Karpas-422 (cell line): ENCODE measurements at regions not wholly inside any gene's neighbourhood (a gene's known extent, or its start where the extent isn't known, plus 50 kb on each side); places are given as distances from the start of the nearest gene placed in this dataset.
"Not testable (repeated sequence)": the region's sequence is repeated elsewhere in the genome, so short reads cannot be mapped to it uniquely, and the experiment has no call there.

ENCODE experiments used
- DNase-seq: peaks from one replicate; pipeline ENCODE4 v3.0.0-alpha.2; 2015
- H2AFZ ChIP-seq: fragments of 200-600 bp; sonication (generic); 2 replicates; pipeline ENCODE4 v1.6.1; 2014; ENCODE audit warnings: antibody characterized with exemption, low read length, mixed read lengths
- H3K27ac ChIP-seq: fragments of 200-600 bp; sonication (generic); 2 replicates; pipeline ENCODE4 v1.5.1; 2014; ENCODE audit warnings: mild to moderate bottlenecking, low read length, moderate library complexity
- H3K27me3 ChIP-seq: fragments of 200-600 bp; sonication (generic); 2 replicates; pipeline ENCODE4 v1.6.1; 2014; ENCODE audit warnings: low read length, mixed read lengths
- H3K36me3 ChIP-seq: fragments of 200-600 bp; sonication (generic); 2 replicates; pipeline ENCODE4 v1.6.1; 2014; ENCODE audit warnings: low read length, mixed read lengths; ENCODE audit not compliant: insufficient read depth
- H3K4me1 ChIP-seq: fragments of 200-600 bp; sonication (generic); 2 replicates; pipeline ENCODE4 v1.6.1; 2014; ENCODE audit warnings: mild to moderate bottlenecking, low read length, mixed read lengths
- H3K4me2 ChIP-seq: fragments of 200-600 bp; sonication (generic); 2 replicates; pipeline ENCODE4 v1.6.1; 2014; ENCODE audit warnings: low read length, low read depth, mild to moderate bottlenecking; ENCODE audit not compliant: poor library complexity, severe bottlenecking
- H3K4me3 ChIP-seq: fragments of 200-600 bp; sonication (generic); 2 replicates; pipeline ENCODE4 v1.5.1; 2014; ENCODE audit warnings: mild to moderate bottlenecking, antibody characterized with exemption, low read length, mixed read lengths
- H3K79me2 ChIP-seq: fragments of 200-600 bp; sonication (generic); 2 replicates; pipeline ENCODE4 v1.6.1; 2014; ENCODE audit warnings: mild to moderate bottlenecking, low read length, mixed read lengths
- H3K9ac ChIP-seq: fragments of 200-600 bp; sonication (generic); 2 replicates; pipeline ENCODE4 v1.6.0; 2014; ENCODE audit warnings: low read length
- H3K9me2 ChIP-seq: fragments of 200-600 bp; sonication (generic), shearing (Covaris generic); replicated peaks from 2 replicates; pipeline ENCODE4 v1.6.0; 2014; ENCODE audit warnings: mild to moderate bottlenecking, low read length, moderate library complexity; ENCODE audit not compliant: insufficient read depth
- H3K9me3 ChIP-seq: fragments of 300-700, 200-600 bp; sonication (generic); 2 replicates; pipeline ENCODE4 v1.6.1; 2014; ENCODE audit warnings: low read length, mixed read lengths
- H4K20me1 ChIP-seq: fragments of 200-600 bp; sonication (generic); 2 replicates; pipeline ENCODE4 v1.6.1; 2014; ENCODE audit warnings: mild to moderate bottlenecking, antibody characterized with exemption, low read length, low read depth; ENCODE audit not compliant: insufficient read depth

GRCh38 chr5:98527846-98528245, 245.6 kb upstream of the RGMB start:
- no peak for DNase-seq
- Histone ChIP-seq H4K20me1 (no peaks in the 10 kb centered on the region), H3K36me3 (no peaks in the 10 kb centered on the region)

DNA sequence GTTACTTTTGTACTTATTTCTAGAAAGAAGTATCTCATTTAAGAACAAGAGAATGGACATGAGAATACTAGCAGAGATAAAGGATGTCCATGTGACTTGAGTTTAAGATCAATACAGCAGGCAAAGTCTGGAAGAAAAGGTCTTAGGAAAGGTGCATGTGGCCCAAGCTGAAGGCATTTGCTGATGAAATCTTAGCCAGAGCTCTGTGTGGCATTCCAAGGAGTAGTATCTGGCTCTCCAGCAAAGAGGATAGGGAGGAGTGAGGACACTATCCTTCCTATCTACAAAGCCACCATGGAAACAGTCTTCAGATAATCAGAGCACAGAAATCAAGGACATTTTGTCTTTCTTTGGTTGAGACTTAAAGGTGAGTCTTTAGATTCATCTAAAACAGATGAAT, 244.1 kb upstream of the RGMB start:
- no peaks in the 10 kb centered on the region for H3K27me3 ChIP-seq
- H3K27ac ChIP-seq = no peak overlapping the region
- H4K20me1 ChIP-seq = no peaks in the 10 kb centered on the region
- DNase-seq = no peak
- no peak overlapping the region for H3K4me2 ChIP-seq
- H2AFZ ChIP-seq = no peak overlapping the region
- H3K4me1 ChIP-seq = no peaks in the 10 kb centered on the region
- no peaks in the 10 kb centered on the region for H3K36me3 ChIP-seq
- no peaks in the 10 kb centered on the region for H3K9me3 ChIP-seq
- no peak overlapping the region for H3K4me3 ChIP-seq
- H3K9me2 ChIP-seq = no peaks in the 10 kb centered on the region
- no peak overlapping the region for H3K9ac ChIP-seq
- no peaks in the 10 kb centered on the region for H3K79me2 ChIP-seq

More at GRCh38 chr5:98527846-98528245, 245.6 kb upstream of the RGMB start:
- Histone ChIP-seq H3K9me2 (no peaks in the 10 kb centered on the region), H3K27ac (no peak overlapping the region), H3K9me3 (no peaks in the 10 kb centered on the region), H3K27me3 (no peaks in the 10 kb centered on the region), H3K4me2 (no peak overlapping the region), H3K4me3 (no peak overlapping the region), H2AFZ (no peak overlapping the region), H3K79me2 (no peaks in the 10 kb centered on the region), H3K4me1 (no peaks in the 10 kb centered on the region), H3K9ac (no peak overlapping the region)

DNA sequence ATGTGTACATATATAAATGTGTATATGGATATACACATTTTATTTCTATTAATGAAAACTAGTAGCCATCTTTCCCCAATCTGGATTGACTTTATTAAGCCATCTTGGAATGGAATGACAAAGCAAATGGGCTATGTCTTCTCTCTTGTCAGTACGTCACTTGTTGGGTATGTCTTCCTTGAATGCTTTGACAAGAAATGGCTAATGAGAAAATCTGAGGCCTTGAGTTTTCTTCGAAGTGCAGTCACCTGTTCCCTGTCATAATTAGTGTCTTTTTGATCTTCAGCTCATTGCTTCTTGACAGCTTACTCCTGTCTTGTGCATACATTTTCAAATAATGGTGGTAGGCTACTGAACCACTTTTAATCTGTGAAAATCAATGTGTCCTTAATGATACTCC, 243.2 kb upstream of the RGMB start:
- H3K4me2 ChIP-seq = no peak overlapping the region
- no peak overlapping the region for H2AFZ ChIP-seq
- no peaks in the 10 kb centered on the region for H3K4me1 ChIP-seq
- H3K9ac ChIP-seq = no peak overlapping the region
- H3K36me3 ChIP-seq = no peaks in the 10 kb centered on the region
- H3K9me3 ChIP-seq = no peaks in the 10 kb centered on the region
- H3K27me3 ChIP-seq = 0 out of 2 replicates have a peak, but pooled peaks cover 1% of the 10 kb centered on the region
- no peaks in the 10 kb centered on the region for H4K20me1 ChIP-seq
- H3K9me2 ChIP-seq = no peaks in the 10 kb centered on the region
- no peak overlapping the region for H3K27ac ChIP-seq
- DNase-seq = no peak
- no peak overlapping the region for H3K4me3 ChIP-seq
- H3K79me2 ChIP-seq = no peaks in the 10 kb centered on the region

DNA sequence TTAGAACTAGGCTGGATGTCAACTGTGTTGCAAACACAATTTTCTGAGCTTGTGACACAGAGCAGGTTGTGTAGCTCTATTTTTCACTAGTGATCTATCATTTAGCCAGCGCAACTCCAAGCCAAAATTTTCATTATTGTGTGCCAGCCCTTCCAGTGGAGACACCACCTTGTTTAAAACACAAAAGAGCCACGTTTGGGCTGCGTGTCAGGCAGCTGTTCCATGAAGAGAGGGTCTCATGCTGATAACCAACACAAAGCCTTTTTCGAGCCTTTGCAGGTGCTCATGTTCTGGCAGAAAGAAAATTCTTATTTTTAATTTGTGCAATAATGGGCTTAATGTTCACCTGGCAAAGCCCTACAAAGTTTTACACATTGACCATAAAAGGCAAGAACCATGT, 237.6 kb upstream of the RGMB start:
- DNase-seq = no peak
- no peak overlapping the region for H2AFZ ChIP-seq
- H3K27me3 ChIP-seq = 0 out of 2 replicates have a peak, but pooled peaks cover 3% of the 10 kb centered on the region
- no peak overlapping the region for H3K27ac ChIP-seq
- no peak overlapping the region for H3K4me3 ChIP-seq
- no peaks in the 10 kb centered on the region for H3K36me3 ChIP-seq
- H3K9me3 ChIP-seq = no peaks in the 10 kb centered on the region
- no peaks in the 10 kb centered on the region for H3K4me1 ChIP-seq
- no peak overlapping the region for H3K4me2 ChIP-seq
- no peak overlapping the region for H3K9ac ChIP-seq
- H3K9me2 ChIP-seq = no peaks in the 10 kb centered on the region
- H4K20me1 ChIP-seq = no peaks in the 10 kb centered on the region
- no peaks in the 10 kb centered on the region for H3K79me2 ChIP-seq

DNA sequence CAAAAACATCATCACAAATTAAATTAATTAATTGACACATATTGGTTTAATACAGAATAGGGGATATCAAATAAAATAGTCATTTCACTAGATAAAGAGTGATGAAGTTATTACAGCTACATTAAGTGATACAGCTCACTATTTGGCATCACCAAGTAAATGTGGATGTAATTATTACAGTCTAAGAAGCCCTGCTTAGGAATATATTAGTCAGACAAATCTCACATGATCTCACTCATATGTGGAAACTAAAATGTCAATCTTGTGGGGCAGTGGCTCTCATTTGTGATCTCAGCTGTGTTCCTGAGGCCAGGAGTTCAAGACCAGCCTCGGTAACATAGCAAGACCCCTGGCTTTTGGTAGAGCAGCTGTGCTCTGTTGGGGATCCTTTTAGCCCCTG, 233.4 kb upstream of the RGMB start:
- no peak overlapping the region for H3K27ac ChIP-seq
- no peak overlapping the region for H3K4me3 ChIP-seq
- no peak overlapping the region for H3K4me2 ChIP-seq
- no peak for DNase-seq
- H3K9ac ChIP-seq = no peak overlapping the region
- H2AFZ ChIP-seq = no peak overlapping the region
- H3K27me3 ChIP-seq = 0 out of 2 replicates have a peak, but pooled peaks cover 3% of the 10 kb centered on the region
- no peaks in the 10 kb centered on the region for H3K4me1 ChIP-seq
- no peaks in the 10 kb centered on the region for H3K9me2 ChIP-seq
- H4K20me1 ChIP-seq = no peaks in the 10 kb centered on the region
- H3K79me2 ChIP-seq = no peaks in the 10 kb centered on the region
- no peaks in the 10 kb centered on the region for H3K36me3 ChIP-seq
- H3K9me3 ChIP-seq = no peaks in the 10 kb centered on the region

DNA sequence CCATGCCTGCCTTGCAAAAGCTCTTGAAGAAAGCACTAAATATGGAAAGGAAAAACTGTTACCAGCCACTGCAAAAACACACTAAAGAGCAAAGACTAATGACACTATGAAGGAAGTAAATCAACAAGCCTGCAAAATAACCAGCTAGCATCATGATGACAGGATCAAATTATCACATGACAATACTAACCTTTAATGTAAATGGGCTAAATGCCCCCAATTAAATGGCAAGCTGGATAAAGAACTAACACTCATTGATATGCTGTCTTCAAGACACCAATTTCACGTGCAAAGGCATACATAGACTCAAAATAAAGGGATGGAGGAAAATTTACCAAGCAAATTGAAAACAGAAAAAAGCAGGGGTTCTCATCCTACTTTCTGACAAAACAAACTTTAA, 231.8 kb upstream of the RGMB start:
- Histone ChIP-seq H3K9me2 (no peaks in the 10 kb centered on the region), H3K27ac (no peak overlapping the region), H3K9me3 (no peaks in the 10 kb centered on the region), H3K9ac (no peak overlapping the region), H3K4me2 (no peak overlapping the region), H4K20me1 (no peaks in the 10 kb centered on the region), H3K79me2 (no peaks in the 10 kb centered on the region), H2AFZ (no peak overlapping the region), H3K36me3 (no peaks in the 10 kb centered on the region), H3K4me3 (no peak overlapping the region), H3K4me1 (no peaks in the 10 kb centered on the region), H3K27me3 (no peaks in the 10 kb centered on the region)
- DNase-seq = no peak

DNA sequence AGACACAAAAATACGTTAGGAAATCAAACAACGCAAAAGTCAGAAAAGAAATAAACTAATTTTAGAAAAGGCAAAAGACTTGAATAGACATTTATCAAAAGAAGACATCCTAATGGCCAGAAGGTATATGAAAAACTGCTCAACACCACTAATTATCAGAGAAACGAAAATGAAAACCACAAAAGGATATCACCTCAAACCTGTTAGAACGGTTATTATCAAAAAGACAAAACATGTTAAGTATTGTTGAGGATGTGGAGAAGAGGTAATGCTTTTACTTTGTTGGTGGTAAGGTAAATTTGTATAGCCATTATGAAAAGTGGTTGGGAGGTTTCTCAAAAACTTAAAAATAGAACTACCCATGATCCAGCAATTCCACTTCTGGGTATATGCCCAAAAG, 230.0 kb upstream of the RGMB start:
- Histone ChIP-seq H3K9me2 (no peaks in the 10 kb centered on the region), H3K9ac (no peak overlapping the region), H3K36me3 (no peaks in the 10 kb centered on the region), H3K4me2 (no peak overlapping the region), H4K20me1 (no peaks in the 10 kb centered on the region), H2AFZ (no peak overlapping the region), H3K9me3 (no peaks in the 10 kb centered on the region), H3K4me3 (no peak overlapping the region), H3K27me3 (no peaks in the 10 kb centered on the region), H3K4me1 (no peaks in the 10 kb centered on the region), H3K79me2 (no peaks in the 10 kb centered on the region), H3K27ac (no peak overlapping the region)
- DNase-seq = no peak

DNA sequence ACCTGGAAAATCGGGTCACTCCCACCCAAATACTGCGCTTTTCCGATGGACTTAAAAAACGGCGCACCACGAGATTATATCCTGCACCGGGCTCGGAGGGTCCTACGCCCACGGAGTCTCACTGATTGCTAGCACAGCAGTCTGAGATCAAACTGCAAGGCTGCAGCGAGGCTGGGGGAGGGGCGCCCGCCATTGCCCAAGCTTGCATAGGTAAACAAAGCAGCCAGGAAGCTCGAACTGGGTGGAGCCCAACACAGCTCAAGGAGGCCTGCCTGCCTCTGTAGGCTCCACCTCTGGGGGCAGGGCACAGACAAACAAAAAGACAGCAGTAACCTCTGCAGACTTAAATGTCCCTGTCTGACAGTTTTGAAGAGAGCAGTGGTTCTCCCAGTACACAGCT, 226.5 kb upstream of the RGMB start:
- not testable (repeated sequence) for H3K27ac ChIP-seq, H3K79me2 ChIP-seq, H3K9me3 ChIP-seq, H3K9me2 ChIP-seq, H3K9ac ChIP-seq, H3K4me1 ChIP-seq, DNase-seq, H3K36me3 ChIP-seq, H3K4me3 ChIP-seq, H2AFZ ChIP-seq, H3K27me3 ChIP-seq, H4K20me1 ChIP-seq, H3K4me2 ChIP-seq

GRCh38 chr5:98556712-98557111, 216.8 kb upstream of the RGMB start:
- Histone ChIP-seq H4K20me1 (no peaks in the 10 kb centered on the region), H3K27me3 (no peaks in the 10 kb centered on the region)

More at GRCh38 chr5:98556712-98557111, 216.8 kb upstream of the RGMB start:
- Histone ChIP-seq H3K79me2 (no peaks in the 10 kb centered on the region), H3K4me2 (no peak overlapping the region), H3K9me2 (no peaks in the 10 kb centered on the region), H2AFZ (no peak overlapping the region), H3K4me1 (no peaks in the 10 kb centered on the region), H3K36me3 (no peaks in the 10 kb centered on the region), H3K4me3 (no peak overlapping the region), H3K27ac (no peak overlapping the region), H3K9ac (no peak overlapping the region), H3K9me3 (no peaks in the 10 kb centered on the region)
- DNase-seq = no peak
